HK-2 (cell line): ENCODE measurements at regions not wholly inside any gene's neighbourhood (a gene's known extent, or its start where the extent isn't known, plus 50 kb on each side); places are given as distances from the start of the nearest gene placed in this dataset.
"Not testable (repeated sequence)": the region's sequence is repeated elsewhere in the genome, so short reads cannot be mapped to it uniquely, and the experiment has no call there.

Source experiments
- DNase-seq: peaks from one replicate; pipeline ENCODE4 v3.0.0-alpha.2; 2018; ENCODE audit not compliant: unreplicated experiment

- DNase-seq, result no peak
Measured at GRCh38 chr7:68971634-68972340, 626.5 kb upstream of the AUTS2 start.

GRCh38 chr7:68977385-68978055 is 620.8 kb upstream of the AUTS2 start:
- no peak for DNase-seq

- DNase-seq, result no peak
Measured at GRCh38 chr7:68978710-68979109, 619.6 kb upstream of the AUTS2 start.

GRCh38 chr7:68980011-68980410 is 618.3 kb upstream of the AUTS2 start:
- DNase-seq, result no peak

GRCh38 chr7:68980432-68980831 is 617.8 kb upstream of the AUTS2 start:
- not testable (repeated sequence) for DNase-seq

- DNase-seq, result no peak
Measured at GRCh38 chr7:68984306-68984705, 614.0 kb upstream of the AUTS2 start.

GRCh38 chr7:68994841-68995240 is 603.4 kb upstream of the AUTS2 start:
- no peak for DNase-seq

- DNase-seq, result no peak
Measured at GRCh38 chr7:68998136-68998535, 600.1 kb upstream of the AUTS2 start.

GRCh38 chr7:69002416-69002815 is 595.9 kb upstream of the AUTS2 start:
- no peak for DNase-seq

- no peak for DNase-seq
Measured at GRCh38 chr7:69012149-69012548, 586.1 kb upstream of the AUTS2 start.

GRCh38 chr7:69017208-69017607 is 581.1 kb upstream of the AUTS2 start:
- DNase-seq, result no peak

GRCh38 chr7:69018200-69018599 is 580.1 kb upstream of the AUTS2 start:
- no peak for DNase-seq

- no peak for DNase-seq
Measured at GRCh38 chr7:69019437-69019836, 578.8 kb upstream of the AUTS2 start.

- no peak for DNase-seq
Measured at GRCh38 chr7:69020536-69020935, 577.7 kb upstream of the AUTS2 start.

- no peak for DNase-seq
Measured at GRCh38 chr7:69025249-69025648, 573.0 kb upstream of the AUTS2 start.

GRCh38 chr7:69032848-69033247 is 565.4 kb upstream of the AUTS2 start:
- no peak for DNase-seq

GRCh38 chr7:69035826-69036225 is 562.4 kb upstream of the AUTS2 start:
- DNase-seq, result no peak

GRCh38 chr7:69036301-69036700 is 562.0 kb upstream of the AUTS2 start:
- no peak for DNase-seq

GRCh38 chr7:69038915-69039314 is 559.4 kb upstream of the AUTS2 start:
- DNase-seq, result no peak

GRCh38 chr7:69042138-69042537 is 556.1 kb upstream of the AUTS2 start:
- no peak for DNase-seq

GRCh38 chr7:69047151-69047754 is 551.0 kb upstream of the AUTS2 start:
- no peak for DNase-seq

GRCh38 chr7:69049326-69049725 is 548.9 kb upstream of the AUTS2 start:
- DNase-seq, result no peak

- no peak for DNase-seq
Measured at GRCh38 chr7:69052447-69052846, 545.8 kb upstream of the AUTS2 start.
